ENCODE measurements at regions not wholly inside any gene's neighbourhood (a gene's known extent, or its start where the extent isn't known, plus 50 kb on each side); places are given as distances from the start of the nearest gene placed in this dataset.
"Not testable (repeated sequence)": the region's sequence is repeated elsewhere in the genome, so short reads cannot be mapped to it uniquely, and the experiment has no call there.

DNA sequence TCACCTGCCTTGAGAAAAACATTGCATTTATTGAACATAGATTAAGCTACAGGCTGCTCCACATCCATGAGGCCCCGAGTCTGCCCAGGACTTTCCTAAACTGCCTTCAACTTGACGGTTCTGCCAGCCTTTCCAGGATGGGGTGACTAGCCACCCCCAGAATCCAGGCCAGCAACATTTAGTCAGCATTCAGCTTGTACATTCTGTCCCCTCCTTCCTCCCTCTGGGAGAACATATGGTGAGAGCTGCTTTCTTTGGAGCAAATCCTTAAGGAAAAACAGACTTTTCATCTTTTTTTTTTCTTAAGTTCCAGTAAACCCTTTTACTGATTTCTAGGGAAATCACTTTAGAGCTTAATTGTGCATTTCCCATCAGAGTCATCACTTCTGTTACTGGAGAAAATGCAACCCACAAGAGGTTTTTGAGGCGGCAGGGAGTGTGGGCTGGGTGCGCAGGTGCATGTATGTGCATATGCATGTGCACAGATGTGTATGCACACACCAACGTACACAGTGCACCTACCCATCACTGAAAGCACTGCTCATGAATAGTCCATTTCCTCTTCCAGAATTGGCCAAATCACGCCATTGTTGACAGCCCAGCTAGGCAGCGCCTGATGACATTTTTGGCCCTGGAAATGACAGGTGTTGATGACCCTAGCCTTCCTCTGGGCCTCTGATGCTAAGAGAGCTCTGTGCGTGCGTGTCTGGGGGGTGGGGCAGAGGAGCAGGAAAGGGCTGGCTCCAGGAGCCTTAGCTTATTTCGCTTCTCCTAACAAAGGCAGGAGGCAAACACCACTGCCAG, 145.6 kb downstream of the HSD17B3 start:
- DNase-seq = no peak

DNA sequence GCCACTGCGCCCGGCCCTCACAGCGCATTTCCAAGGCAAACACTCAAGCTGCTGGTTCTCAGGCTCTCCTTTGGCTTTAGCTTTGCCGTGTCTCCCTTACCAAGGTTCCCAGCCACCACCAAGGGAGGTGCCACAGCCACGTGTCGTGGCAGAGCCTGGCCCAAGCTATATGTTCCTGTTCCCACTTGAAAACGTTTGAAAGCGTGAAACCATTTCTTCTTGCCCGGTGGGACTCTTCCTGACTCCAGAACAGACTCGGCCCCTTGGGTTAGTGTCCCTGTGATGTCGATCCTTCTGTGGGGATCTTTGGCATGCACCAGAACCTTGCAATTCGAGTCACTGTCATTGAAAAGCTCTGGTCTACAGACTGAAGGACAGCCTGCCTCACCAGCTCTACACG, 147.9 kb downstream of the HSD17B3 start:
- DNase-seq = no peak

DNA sequence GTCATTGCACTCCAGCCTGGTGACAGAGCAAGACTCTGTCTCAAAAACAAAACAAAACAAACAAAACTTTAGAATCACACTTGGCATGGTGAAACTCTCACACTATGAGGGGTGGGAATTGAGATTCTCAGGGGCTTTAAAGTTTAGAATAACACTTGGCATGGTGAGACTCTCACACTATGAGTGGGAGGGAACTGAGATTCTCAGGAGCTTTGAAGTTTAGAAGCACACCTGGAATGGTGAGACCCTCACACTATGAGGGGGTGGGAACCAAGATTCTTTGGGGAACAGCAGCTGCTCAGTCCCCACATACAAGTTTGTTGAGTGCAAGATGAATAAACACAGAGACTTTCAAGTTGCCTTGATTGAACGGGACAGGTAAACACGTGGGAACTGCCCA, 149.4 kb downstream of the HSD17B3 start:
- DNase-seq = no peak

DNA sequence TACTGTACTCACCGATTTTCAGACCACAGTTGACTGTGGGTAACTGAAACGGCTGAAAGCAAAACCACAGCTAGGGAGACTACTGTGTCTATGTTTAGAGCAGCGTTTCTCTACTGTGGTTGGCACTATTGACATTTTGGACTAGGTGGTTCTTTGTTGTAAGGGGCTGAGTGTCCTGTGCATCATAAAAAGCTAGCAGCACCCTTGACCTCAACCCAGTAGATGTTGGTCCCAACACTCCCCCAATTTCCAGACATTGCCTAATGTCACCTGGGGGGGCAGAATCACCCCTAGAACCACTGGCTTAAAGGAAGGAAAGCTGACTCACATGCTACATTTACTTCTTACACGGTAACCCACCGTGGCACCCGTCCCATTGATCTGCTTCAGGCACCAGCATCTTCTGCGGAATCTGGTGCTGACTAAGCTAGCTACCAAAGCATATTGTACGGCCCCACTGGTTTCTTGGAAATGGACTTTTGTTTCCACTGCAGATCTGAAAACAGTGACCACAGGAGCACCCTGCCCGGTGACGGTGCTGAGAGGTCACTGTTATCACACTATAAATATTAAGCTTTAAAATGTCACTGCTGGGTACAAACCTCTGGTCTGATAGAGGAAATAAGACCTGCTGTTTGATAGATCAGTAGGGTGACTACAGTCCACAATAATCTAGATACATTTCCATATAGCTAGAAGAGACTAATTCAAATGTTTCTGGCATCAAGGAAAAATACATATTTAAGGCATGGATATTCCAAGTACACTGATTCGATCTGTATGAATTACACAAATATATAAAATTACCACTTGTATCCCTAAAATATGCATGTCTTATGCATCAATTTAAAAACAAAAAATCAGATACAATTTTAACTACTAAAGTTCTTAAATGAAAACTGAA, 151.4 kb downstream of the HSD17B3 start:
- DNase-seq = peak; percentile 23

DNA sequence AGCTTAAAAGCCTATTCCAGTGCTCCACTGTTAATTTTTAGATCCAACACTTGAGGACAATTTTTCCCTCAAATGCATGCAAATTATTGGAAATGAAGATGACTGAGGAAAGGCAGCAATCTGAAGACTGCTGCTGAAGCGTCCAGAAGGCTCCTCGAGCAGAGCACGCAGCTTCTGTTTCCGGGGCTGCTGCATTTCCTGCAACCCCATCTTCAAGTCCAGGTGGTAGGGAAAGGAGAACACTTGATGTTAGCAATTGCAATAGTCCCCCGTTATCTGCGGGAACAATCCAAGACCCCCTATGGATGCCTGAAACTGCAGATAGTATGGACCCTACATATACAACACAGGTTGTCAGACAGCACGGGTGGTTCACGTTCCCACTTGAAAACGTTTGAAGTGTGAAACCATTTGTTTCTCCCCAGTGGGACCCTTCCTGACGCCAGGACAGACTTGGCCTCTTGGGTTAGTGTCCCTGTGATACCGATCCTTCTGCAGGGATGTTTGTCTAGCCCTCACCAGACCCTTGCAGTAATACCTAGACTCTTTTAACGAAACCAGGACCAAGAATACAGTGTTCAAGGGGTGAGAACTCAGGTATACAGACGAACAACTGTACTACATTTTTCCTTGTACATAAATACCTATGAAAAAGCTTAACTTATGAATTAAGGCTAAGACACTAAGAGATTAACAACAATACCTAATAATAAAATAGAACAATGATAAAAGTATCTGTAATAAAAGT, 152.3 kb downstream of the HSD17B3 start:
- DNase-seq = no peak

DNA sequence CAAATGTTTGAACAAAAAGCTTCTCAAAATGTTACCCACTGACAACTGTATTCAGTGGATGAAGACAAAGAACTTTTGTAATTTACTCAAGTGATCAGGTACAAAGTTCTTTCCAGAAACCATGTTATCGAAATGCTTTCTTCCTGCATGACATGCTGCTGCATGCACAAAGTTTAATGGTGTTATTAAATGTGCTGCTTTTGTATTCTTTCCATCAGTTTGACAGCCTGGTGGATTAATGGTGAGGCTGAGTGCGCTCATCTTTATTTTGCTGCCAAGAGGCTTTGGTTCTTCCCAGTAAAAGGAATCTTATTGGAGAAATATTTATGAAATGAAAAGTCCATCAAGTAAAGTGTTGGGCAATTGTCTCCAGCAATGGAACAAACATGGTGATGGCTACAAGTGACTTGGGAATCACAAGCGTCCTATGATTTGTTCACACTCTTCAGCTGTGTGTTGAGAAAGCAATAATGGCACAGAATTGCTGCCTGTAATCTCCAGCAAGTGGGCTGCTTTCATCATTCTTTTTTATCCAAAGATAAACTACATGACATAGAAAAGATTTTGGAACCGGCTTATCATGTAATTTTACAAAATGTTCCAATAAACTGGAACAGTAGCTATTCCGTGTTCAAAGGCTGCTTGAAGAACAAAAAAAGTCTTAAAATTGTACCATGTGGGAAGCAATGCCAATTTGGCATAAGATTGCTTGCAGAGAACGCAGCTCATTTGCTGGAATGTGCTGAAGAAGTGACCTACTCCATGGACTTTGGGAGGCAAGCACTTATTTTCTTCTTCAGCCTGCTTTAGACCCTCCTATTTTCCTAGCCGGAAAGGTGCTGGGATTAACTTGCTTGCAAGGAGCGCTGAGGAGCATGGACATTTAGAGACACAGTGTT, 153.1 kb downstream of the HSD17B3 start:
- DNase-seq = no peak

DNA sequence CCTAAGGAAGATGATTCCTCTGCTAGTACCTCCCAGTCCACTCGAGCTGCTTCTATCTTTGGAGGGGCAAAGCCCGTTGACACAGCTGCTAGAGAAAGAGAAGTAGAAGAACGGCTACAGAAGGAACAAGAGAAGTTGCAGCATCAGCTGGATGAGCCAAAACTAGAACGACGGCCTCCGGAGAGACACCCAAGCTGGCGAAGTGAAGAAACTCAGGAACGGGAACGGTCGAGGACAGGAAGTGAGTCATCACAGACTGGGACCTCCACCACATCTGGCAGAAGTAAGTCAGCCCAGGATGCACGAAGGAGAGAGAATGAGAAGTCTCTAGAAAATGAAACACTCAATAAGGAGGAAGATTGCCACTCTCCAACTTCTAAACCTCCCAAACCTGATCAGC, 154.9 kb downstream of the HSD17B3 start:
- not testable (repeated sequence) for DNase-seq

DNA sequence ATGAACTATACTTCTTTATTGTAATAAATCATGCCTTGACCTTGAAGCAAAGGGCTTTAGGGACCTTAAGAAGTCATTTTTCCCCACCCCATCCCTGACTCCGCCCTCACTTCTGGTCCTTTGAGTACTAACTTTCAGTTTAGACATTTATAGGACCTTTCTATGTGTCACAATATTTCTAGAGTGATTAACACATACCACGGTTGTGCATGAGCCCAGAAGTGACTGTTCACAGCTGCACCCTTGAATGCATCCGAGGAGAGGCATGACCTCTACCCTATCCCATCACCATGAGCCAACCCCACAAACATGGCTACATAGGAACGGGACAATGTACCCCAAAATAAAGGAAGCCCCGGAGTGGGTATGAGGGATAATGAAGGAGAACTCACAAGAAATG, 160.3 kb downstream of the HSD17B3 start:
- no peak for DNase-seq

DNA sequence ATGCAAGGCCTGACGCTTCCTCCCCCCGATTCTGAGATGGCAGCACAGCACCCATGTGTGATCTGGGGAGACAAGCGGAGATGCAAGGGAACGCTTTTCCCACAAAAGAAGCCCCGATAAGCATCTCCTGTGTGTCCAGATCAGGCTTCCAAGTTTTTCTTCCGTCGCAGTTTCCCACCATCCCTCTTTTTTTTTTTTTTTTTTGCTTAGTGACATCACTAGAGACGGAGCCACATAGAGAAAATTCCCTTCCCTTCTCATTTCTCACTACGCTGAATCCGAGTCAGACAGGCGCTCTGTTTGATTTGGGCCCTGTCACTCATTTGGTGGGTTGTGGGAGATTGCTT, 160.9 kb downstream of the HSD17B3 start:
- DNase-seq = no peak

DNA sequence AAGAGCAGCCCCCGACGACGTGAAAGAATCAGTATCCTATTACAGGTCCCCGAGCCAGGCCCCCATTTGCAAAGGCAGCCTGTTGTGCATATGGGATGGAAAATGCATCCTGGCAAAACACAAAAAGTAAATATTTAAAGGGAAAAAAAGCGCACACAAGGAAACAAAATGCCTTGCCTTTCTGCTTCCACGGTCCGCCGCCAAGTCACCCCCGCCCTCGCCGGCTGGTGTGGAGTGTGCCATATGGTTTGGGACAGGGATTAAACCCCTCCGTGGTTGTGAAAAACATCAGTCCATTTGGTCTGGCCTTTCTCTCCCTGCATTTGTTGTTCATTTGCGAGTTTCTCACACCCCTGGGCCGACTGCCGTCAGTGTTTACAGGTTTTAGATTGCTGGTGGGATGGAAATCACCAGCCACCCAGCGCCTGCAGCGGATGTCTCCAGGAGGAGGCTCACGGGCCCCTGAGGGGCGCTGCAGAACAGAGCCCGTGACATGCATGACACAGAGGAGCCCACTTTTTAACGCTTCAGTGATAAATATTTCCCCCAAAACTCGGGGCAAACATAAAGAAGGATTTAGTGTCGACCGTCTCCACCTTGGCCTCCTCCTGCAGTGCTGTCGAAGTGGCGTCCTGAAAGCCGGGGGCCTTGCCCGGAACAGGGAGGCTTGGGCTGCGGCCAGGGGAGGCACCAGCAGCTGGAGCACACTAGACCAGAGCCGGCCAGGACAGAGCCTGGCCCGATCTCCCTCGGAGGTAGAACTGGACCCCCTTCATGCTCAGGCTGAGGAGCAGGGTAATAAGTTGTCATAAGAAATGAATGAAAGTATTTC, 161.5 kb downstream of the HSD17B3 start:
- DNase-seq = no peak

DNA sequence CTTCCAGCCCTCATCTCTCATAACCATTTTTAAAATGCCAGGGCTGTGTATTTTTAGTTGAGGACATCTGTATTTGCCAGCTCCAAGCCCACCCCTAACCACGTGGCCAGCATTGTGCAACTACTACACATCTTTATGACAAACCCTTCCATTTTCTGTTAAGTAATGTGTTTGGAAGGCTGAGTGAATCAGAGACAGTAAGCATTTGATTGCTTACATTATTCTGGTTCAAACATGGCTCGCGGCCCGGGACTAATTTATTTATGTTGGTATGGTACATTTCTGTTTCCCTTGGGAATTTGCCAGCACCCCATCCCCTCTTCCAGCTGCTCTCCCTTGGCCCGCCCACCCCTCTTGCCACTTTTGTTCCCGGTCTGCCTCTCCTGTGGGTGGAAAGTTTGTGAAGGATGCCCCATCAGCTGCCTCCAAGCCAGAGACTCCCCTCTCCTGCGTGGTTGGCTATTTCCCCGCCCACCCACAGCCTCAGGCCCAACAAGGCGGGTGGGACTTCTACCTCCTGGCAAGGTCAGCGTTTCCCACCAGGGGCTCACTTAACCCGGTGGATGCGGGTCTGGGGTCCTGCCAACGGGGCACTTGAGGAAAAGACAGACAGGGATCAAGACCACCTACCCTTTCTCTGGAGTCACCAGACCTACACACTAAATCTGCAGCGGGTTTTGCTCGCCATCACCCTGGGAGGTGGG, 162.2 kb downstream of the HSD17B3 start:
- no peak for DNase-seq

DNA sequence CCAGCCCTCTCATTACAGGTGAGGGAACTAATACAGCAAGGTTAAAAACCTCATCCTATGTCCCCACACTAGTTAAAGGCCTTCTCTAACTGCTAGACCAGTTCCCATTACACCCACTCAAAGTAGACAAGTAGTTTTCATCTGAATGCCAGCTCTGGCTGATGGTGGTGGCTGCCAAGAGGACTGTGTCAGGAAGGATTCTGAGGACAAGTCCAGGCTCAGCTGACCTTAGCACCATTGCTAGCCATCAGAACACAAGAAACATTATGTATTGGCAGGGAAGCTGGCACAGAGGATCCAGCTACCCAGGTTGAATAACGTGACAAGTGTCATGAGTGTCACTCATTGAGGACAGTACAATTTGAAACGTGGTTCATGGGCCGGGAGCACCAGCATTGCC, 163.4 kb downstream of the HSD17B3 start:
- DNase-seq = no peak

DNA sequence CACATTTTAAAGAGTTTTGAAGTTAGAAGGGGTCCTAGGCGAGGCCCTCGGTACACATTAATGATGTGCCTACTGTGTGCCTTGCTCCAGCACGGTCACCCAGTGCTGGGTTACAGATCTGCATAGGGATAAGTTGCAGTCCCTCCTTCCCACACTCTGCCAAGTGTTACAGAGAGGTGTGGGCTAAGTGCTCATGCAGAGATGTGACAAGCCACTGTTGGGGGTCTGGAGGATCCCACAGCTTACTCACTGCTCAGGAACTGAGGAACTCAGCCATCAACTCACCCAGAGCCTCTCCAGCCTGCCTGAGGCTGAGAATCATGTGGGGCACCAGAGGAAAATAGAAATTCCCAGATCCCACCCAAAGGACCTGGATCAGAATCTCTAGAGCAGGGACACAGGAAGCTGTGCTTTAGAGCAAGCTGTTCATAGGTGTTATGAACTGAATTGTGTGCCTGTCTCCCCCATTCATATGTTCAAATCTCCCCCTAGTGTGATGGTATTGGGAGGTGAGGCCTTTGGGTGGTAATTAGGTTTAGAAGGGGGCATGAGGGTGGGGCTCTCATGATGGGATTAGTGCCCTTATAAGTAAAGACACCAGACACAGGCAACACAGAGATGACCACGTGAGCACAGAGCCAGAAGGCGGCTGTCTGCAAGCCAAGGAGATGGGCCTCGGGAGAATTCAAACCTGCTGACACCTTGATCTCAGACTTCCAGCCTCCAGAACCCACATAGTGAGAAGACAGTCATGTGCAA, 164.1 kb downstream of the HSD17B3 start:
- DNase-seq = no peak

DNA sequence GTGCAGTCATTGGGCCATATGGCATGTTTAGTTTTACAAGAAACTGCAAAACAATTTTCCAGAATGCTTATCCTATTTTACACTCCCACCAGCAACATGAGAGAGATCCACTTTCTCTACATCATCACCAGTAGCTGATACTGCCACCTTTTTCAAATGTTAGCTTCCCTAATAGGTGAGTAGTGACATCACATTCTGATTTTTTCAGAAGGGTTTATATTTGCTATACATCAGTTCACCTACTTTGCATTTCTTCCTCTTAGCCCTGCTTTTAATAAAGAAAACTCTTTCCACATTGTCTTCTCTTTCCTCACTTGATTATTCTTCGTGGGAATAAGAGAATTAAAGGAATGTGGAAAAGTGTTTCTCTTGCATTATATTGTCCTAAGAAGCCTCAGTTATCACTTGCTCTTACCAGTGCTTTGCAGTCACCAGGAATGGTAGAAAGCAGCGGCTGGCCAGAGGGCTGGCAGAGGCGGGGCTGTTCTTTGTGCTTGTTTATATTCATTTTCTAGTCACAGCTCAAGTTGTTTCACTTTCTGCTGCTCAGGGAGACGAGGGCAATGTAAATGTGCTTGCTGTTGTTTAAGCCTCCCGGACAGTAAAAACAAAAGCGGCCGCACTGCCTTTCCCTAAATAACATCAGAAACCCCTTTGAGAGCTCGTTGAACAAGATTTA, 164.8 kb downstream of the HSD17B3 start:
- no peak for DNase-seq

DNA sequence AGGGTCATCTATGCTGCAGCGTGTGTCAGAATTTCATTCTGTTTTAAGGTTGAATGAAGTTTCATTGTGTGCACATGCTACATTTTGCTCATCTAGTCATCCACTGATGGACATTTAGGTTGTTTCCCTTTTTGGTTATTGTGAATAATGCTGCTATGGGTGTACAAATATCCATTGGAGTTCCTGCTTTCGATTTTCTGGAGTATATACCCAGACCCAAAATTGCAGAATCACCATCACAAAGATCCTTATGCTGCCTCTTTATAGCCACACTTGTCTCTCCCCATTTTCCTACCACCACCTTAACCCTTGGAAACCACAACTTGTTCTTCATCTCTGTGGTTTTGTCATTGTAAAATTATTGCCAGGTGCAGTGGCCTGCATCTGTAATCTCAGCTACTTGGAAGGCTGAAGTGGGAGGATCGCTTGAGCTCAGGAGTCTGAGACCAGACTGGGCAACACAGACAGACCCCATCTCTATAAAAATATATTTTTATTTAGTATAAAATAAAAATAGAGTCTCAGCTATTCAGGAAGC, 166.2 kb downstream of the HSD17B3 start:
- no peak for DNase-seq

DNA sequence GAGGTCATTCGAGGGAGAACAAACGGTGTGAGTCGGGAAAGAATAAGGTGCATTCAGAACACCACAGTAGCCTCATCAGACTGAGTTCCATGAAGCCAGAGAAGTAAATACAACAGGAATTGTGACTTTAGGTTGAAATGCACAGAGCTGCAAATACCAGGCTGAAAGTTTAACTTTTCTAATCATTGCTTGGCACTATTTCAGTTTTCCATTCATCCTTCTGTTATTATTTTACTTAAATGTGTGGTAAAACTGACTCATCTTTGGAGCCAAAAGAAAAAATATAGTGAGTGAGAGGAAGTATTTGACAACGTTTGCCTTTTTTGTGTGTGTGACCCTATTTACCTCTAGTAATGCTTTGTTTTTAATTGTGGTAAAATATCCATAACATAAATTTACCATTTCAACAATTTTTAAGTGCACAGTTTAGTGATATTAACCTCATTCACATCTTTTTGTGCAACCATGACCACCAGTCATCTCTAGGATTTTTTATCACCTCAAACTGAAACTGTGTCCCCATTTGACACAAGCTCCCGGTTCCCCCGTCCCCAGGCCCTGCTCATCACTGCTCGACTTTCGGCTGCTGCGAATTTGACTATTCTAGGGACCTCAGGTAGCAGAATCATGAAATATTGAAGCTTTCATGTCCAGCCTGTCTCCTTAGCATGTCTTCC, 166.8 kb downstream of the HSD17B3 start:
- no peak for DNase-seq

DNA sequence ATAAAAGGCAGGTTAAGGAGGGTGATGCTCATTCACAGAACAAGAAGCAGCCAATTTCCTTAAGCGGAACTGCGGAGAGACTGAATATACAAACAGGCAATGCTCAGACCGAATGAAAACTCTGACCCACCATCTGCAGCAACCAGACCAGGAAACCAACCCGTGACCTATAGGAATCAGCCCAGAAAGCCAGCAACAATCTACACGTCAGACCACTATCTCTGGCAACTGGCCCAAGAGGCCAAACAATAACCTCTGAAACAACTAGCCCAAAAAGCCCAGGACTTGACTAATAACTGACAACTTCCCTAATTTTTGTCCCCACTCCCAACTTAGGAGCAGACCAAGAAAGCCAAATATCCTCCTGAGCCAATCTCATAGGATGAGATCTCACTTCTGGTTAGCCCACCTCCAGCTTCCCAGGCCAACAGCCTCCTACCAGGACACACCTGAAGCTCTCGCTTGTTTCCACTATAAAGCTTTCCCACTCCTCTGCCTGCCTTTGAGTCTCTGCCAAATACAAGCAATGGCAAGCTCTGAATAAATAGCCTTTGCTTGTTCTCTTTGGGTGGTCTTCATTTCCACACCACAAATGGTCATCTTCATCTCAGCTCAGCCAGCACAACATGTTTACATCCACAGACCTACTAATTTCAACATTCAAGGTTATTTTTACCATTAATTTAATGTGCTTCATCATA, 168.5 kb downstream of the HSD17B3 start:
- DNase-seq = no peak

DNA sequence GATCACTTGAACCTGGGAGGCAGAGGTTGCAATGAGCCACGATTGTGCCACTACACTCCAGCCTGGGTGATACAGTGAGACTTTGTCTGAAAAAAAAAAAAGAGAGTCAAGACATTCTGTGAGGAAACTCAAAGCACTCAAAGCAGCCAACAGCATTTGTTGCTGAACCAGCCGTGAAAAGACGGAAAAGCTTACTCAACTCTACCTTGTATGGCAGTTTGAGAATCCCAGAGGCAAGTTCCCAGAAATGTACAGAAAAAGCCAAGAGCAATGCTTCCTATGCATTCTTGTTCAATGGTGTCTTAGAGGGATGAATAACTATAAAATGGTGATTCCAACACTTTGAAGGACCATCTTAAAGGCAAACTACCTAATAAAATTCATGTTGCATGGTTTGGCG, 170.2 kb downstream of the HSD17B3 start:
- no peak for DNase-seq

Measured in activated CD4-positive, alpha-beta T cell treated with anti-CD3 and anti-CD28 coated beads, Interleukin-2, amount 50 U/mL, for 1 hour (primary cell).